Thyroid gland (tissue), 4 donors: ENCODE measurements at regions not wholly inside any gene's neighbourhood (a gene's known extent, or its start where the extent isn't known, plus 50 kb on each side); places are given as distances from the start of the nearest gene placed in this dataset.
"Not testable (repeated sequence)": the region's sequence is repeated elsewhere in the genome, so short reads cannot be mapped to it uniquely, and the experiment has no call there.

ENCODE experiments used
- DNase-seq, 2 donors: peaks; one replicate each; pipeline ENCODE4 v3.0.0-alpha.2; 2019
- H3K27ac ChIP-seq, 3 donors: fragments of 200-600 bp; sonication (generic); 1 replicate in 2 of 3; 2 replicates in 1 of 3; pipeline ENCODE4 v1.5.1; 2016 to 2019; ENCODE audit warnings: mild to moderate bottlenecking in 1 of 3, moderate library complexity in 1 of 3
- H3K27me3 ChIP-seq: fragments of 200-600 bp; sonication (generic); one replicate; pipeline ENCODE4 v1.5.1; 2019
- H3K36me3 ChIP-seq, 2 donors: fragments of 200-600 bp; sonication (generic); one replicate each; pipeline ENCODE4 v1.5.1; 2016 to 2019
- H3K4me1 ChIP-seq, 2 donors: fragments of 200-600 bp; sonication (generic); one replicate each; pipeline ENCODE4 v1.5.1; 2017 to 2019
- H3K4me3 ChIP-seq, 3 donors: fragments of 200-600 bp; sonication (generic); replicated peaks in 1 of 3; 1 replicate in 2 of 3; 2 replicates in 1 of 3; pipeline ENCODE4 v1.5.1; 2016; ENCODE audit warnings: mild to moderate bottlenecking in 1 of 3
- H3K9me3 ChIP-seq: fragments of 200-600 bp; sonication (generic); one replicate; pipeline ENCODE4 v1.5.1; 2017
- CTCF ChIP-seq, 6 experiments: fragments of 200-600 bp in 3 of 6; fragments of 450-650 bp in 3 of 6; sonication (generic) in 3 of 6; IDR thresholded peaks; one replicate each; pipeline ENCODE4 v1.5.1; 2016 to 2019; ENCODE audit warnings: antibody characterized with exemption in 6 of 6, mild to moderate bottlenecking in 2 of 6, inconsistent platforms in 1 of 6, moderate library complexity in 1 of 6
- POLR2A ChIP-seq, 2 donors: fragments of 450-650 bp; IDR thresholded peaks; one replicate each; pipeline ENCODE4 v1.6.1; 2017; ENCODE audit warnings: antibody characterized with exemption in 2 of 2, mild to moderate bottlenecking in 2 of 2, moderate library complexity in 1 of 2
- WGBS, 2 donors: methylation state at CpG; one replicate each; pipeline ENCODE4 v1.1.5; 2017; 5-methylcytosine and 5-hydroxymethylcytosine counted together
- intact Hi-C: fragments of 100-400 bp; cut with DNase I; formaldehyde crosslinking; loops from one replicate; pipeline ENCODE4 v1.15.1; 2023

GRCh38 chrX:40368611-40369061 lies 212.1 kb upstream of the ATP6AP2 start:
- WGBS, 2 donors = 80 to 94% methylated on average over 2 to 6 of the region's 6 CpGs
- TF ChIP-seq POLR2A (IDR thresholded peaks at IDR 0.05) (no peak), CTCF (IDR thresholded peaks at IDR 0.05) (no peak)

GRCh38 chrX:40366661-40367060 lies 214.1 kb upstream of the ATP6AP2 start:
- no peak for DNase-seq
- Histone ChIP-seq H3K9me3 (no peaks in the 10 kb centered on the region), H3K4me3 (no peak overlapping the region), H3K4me1 (no peaks in the 10 kb centered on the region), H3K27ac (no peak overlapping the region), H3K36me3 (no peaks in the 10 kb centered on the region), H3K27me3 (no peaks in the 10 kb centered on the region)
- TF ChIP-seq CTCF (IDR thresholded peaks at IDR 0.05) (no peak), POLR2A (IDR thresholded peaks at IDR 0.05) (no peak)
- intact Hi-C loops = no loop called here
- WGBS, 2 donors = 57 to 70% methylated on average over 2 to 3 of the region's 3 CpGs

More at GRCh38 chrX:40368611-40369061, 212.1 kb upstream of the ATP6AP2 start:
- no peaks in the 10 kb centered on the region for H3K27me3 ChIP-seq
- no peak for DNase-seq
- H3K9me3 ChIP-seq = no peaks in the 10 kb centered on the region
- intact Hi-C loops = no loop called here
- no peak overlapping the region for H3K4me3 ChIP-seq
- no peak overlapping the region for H3K27ac ChIP-seq
- H3K36me3 ChIP-seq = no peaks in the 10 kb centered on the region
- H3K4me1 ChIP-seq = no peaks in the 10 kb centered on the region

- 93 to 96% methylated on average over 14 of the region's 14 CpGs for WGBS, 2 donors
- H3K27me3 ChIP-seq, H3K36me3 ChIP-seq, H3K27ac ChIP-seq, H3K4me1 ChIP-seq, intact Hi-C loops, H3K9me3 ChIP-seq, DNase-seq, H3K4me3 ChIP-seq: not testable (repeated sequence)
Observed at GRCh38 chrX:40362291-40362690, 218.5 kb upstream of the ATP6AP2 start.

- H3K4me3 ChIP-seq = no peak overlapping the region
- no peaks in the 10 kb centered on the region for H3K27me3 ChIP-seq
- H3K36me3 ChIP-seq = no peaks in the 10 kb centered on the region
- DNase-seq = no peak
- TF ChIP-seq CTCF (IDR thresholded peaks at IDR 0.05) (no peak), POLR2A (IDR thresholded peaks at IDR 0.05) (no peak)
- H3K4me1 ChIP-seq = no peaks in the 10 kb centered on the region
- 94 to 98% methylated on average over 20 to 21 of the region's 24 CpGs for WGBS, 2 donors
- intact Hi-C loops = no loop called here
- H3K27ac ChIP-seq = no peak overlapping the region
- no peaks in the 10 kb centered on the region for H3K9me3 ChIP-seq
Observed at GRCh38 chrX:40360557-40360956, 220.2 kb upstream of the ATP6AP2 start.

GRCh38 chrX:40359593-40359992 lies 221.2 kb upstream of the ATP6AP2 start:
- H3K4me3 ChIP-seq = no peak overlapping the region
- TF ChIP-seq CTCF (IDR thresholded peaks at IDR 0.05) (no peak), POLR2A (IDR thresholded peaks at IDR 0.05) (no peak)
- no peaks in the 10 kb centered on the region for H3K36me3 ChIP-seq
- 98% methylated on average over 6 of the region's 17 CpGs; no CpG with 5 or more reads in 1 of the 2 donors for WGBS, 2 donors
- intact Hi-C loops = no loop called here
- DNase-seq = no peak
- no peaks in the 10 kb centered on the region for H3K9me3 ChIP-seq
- H3K4me1 ChIP-seq = no peaks in the 10 kb centered on the region
- no peak overlapping the region for H3K27ac ChIP-seq
- H3K27me3 ChIP-seq = no peaks in the 10 kb centered on the region

GRCh38 chrX:40358994-40359393 lies 221.8 kb upstream of the ATP6AP2 start:
- Histone ChIP-seq H3K4me3 (no peak overlapping the region), H3K9me3 (no peaks in the 10 kb centered on the region), H3K27ac (no peak overlapping the region), H3K4me1 (no peaks in the 10 kb centered on the region), H3K36me3 (no peaks in the 10 kb centered on the region), H3K27me3 (no peaks in the 10 kb centered on the region)
- 74 to 97% methylated on average over 4 to 11 of the region's 15 CpGs for WGBS, 2 donors
- TF ChIP-seq CTCF (IDR thresholded peaks at IDR 0.05) = no peak
- no peak for TF ChIP-seq POLR2A (IDR thresholded peaks at IDR 0.05)
- no peak for DNase-seq
- intact Hi-C loops = no loop called here
